MM.1S (cell line): ENCODE measurements at regions not wholly inside any gene's neighbourhood (a gene's known extent, or its start where the extent isn't known, plus 50 kb on each side); places are given as distances from the start of the nearest gene placed in this dataset.

Experiments used
- DNase-seq: peaks from one replicate; pipeline ENCODE4 v3.0.0-alpha.2; 2015
- H2AFZ ChIP-seq: fragments of 300-600 bp; sonication (generic); 2 replicates; pipeline ENCODE4 v1.6.0; 2016; ENCODE audit warnings: antibody characterized with exemption, low read length
- H3F3A ChIP-seq: fragments of 300-600 bp; sonication (generic); 2 replicates; pipeline ENCODE4 v1.6.1; 2016; ENCODE audit warnings: mild to moderate bottlenecking, antibody characterized with exemption, low read length, moderate library complexity, mixed read lengths; ENCODE audit not compliant: insufficient read depth
- H3K27ac ChIP-seq: fragments of 300-600 bp; sonication (generic); 2 replicates; pipeline ENCODE4 v1.5.1; 2016; ENCODE audit warnings: mild to moderate bottlenecking, low read length
- H3K27me3 ChIP-seq: fragments of 300-600 bp; sonication (generic); replicated peaks from 2 replicates; pipeline ENCODE4 v1.6.0; 2016; ENCODE audit warnings: low read length; ENCODE audit not compliant: insufficient read depth
- H3K36me3 ChIP-seq: fragments of 300-600 bp; sonication (generic); replicated peaks from 2 replicates; pipeline ENCODE4 v1.6.1; 2016; ENCODE audit warnings: mild to moderate bottlenecking, low read length, mixed read lengths; ENCODE audit not compliant: insufficient read depth
- H3K4me1 ChIP-seq: fragments of 300-600 bp; sonication (generic); 2 replicates; pipeline ENCODE4 v1.6.1; 2016; ENCODE audit warnings: low read length, mixed read lengths
- H3K4me2 ChIP-seq: fragments of 300-600 bp; sonication (generic); 2 replicates; pipeline ENCODE4 v1.6.0; 2016; ENCODE audit warnings: low read depth, low read length
- H3K4me3 ChIP-seq: fragments of 300-600 bp; sonication (generic); 2 replicates; pipeline ENCODE4 v1.5.1; 2016; ENCODE audit warnings: low read length, mixed read lengths
- H3K79me2 ChIP-seq: fragments of 300-600 bp; sonication (generic); 2 replicates; pipeline ENCODE4 v1.6.1; 2016; ENCODE audit warnings: mixed run types, low read length, mixed read lengths
- H3K9ac ChIP-seq: fragments of 300-600 bp; sonication (generic); 2 replicates; pipeline ENCODE4 v1.6.1; 2016; ENCODE audit warnings: low read length, mixed read lengths
- H3K9me2 ChIP-seq: fragments of 300-600 bp; sonication (generic); replicated peaks from 2 replicates; pipeline ENCODE4 v1.6.1; 2016; ENCODE audit warnings: mild to moderate bottlenecking, low read length, mixed read lengths; ENCODE audit not compliant: insufficient read depth
- H3K9me3 ChIP-seq: fragments of 300-600 bp; sonication (generic); replicated peaks from 2 replicates; pipeline ENCODE4 v1.6.1; 2016; ENCODE audit warnings: mild to moderate bottlenecking, low read length, mixed read lengths; ENCODE audit not compliant: insufficient read depth
- H4K20me1 ChIP-seq: fragments of 300-600 bp; sonication (generic); 2 replicates; pipeline ENCODE4 v1.6.1; 2016; ENCODE audit warnings: mild to moderate bottlenecking, low read length, moderate library complexity, mixed read lengths; ENCODE audit not compliant: insufficient read depth
- EZH2 ChIP-seq: fragments of 300-600 bp; sonication (generic); optimal IDR thresholded peaks from 2 replicates; pipeline ENCODE3; 2017; ENCODE audit warnings: low read depth, mild to moderate bottlenecking, antibody characterized with exemption, low read length, mixed read lengths
- EZH2phosphoT487 ChIP-seq: fragments of 300-600 bp; sonication (generic); IDR thresholded peaks from 2 replicates; pipeline ENCODE4 v1.6.1; 2018; ENCODE audit warnings: antibody characterized with exemption, low read length
- TF ChIP-seq, protein P1 (sequence below): fragments of 300-600 bp; sonication (generic); IDR thresholded peaks from 2 replicates; pipeline ENCODE4 v1.5.1; 2016; ENCODE audit warnings: antibody characterized with exemption, low read length, mixed read lengths

DNA sequence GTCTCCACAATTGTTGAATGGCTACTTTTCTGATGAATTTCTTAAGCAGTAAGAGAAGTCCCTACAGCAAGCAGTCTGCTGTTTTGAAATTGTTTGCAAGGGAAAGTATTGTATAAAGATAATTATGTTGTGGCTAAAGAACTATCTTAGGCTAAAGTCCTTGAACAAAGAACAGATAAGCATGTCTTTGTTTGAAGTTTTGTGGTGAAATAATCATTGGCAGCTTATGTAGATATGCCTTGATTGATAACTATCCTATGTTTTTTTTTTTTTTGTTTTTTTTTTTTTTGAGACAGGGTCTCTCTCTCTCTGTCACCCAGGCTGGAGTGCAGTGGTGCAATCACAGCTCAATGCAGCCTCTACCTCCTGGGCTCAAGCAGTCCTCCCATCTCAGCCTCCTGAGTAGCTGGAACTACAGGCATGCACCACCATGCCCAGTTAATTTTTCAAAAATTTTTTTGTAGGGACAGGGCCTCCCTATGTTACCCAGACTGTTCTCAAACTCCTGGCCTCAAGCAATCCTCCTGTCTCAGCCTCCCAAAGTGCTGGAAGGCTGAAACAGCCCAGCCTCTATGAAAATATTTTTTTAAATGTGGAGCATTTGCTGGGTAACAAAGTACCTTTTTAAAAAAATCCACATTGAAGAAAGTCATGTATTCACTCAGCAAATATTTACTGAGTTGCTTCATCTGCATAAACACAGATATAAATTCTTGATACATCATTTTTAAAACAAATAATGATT lies 80.8 kb downstream of the LLPH start:
- H3K4me3 ChIP-seq, result no peak overlapping the region
- H3K9me2 ChIP-seq, result no peaks in the 10 kb centered on the region
- H3F3A ChIP-seq, result no peaks in the 10 kb centered on the region
- no peak overlapping the region for H3K9ac ChIP-seq
- no peak overlapping the region for H2AFZ ChIP-seq
- no peaks in the 10 kb centered on the region for H3K27me3 ChIP-seq
- H3K36me3 ChIP-seq, result no peaks in the 10 kb centered on the region
- TF ChIP-seq EZH2, result no peak
- no peak for TF ChIP-seq EZH2phosphoT487
- TF ChIP-seq, protein P1, sequence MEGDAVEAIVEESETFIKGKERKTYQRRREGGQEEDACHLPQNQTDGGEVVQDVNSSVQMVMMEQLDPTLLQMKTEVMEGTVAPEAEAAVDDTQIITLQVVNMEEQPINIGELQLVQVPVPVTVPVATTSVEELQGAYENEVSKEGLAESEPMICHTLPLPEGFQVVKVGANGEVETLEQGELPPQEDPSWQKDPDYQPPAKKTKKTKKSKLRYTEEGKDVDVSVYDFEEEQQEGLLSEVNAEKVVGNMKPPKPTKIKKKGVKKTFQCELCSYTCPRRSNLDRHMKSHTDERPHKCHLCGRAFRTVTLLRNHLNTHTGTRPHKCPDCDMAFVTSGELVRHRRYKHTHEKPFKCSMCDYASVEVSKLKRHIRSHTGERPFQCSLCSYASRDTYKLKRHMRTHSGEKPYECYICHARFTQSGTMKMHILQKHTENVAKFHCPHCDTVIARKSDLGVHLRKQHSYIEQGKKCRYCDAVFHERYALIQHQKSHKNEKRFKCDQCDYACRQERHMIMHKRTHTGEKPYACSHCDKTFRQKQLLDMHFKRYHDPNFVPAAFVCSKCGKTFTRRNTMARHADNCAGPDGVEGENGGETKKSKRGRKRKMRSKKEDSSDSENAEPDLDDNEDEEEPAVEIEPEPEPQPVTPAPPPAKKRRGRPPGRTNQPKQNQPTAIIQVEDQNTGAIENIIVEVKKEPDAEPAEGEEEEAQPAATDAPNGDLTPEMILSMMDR, result no peak
- no peaks in the 10 kb centered on the region for H4K20me1 ChIP-seq
- no peak overlapping the region for H3K4me2 ChIP-seq
- no peak for DNase-seq
- H3K79me2 ChIP-seq, result no peaks in the 10 kb centered on the region
- H3K9me3 ChIP-seq, result no peaks in the 10 kb centered on the region
- no peaks in the 10 kb centered on the region for H3K4me1 ChIP-seq
- no peak overlapping the region for H3K27ac ChIP-seq

- Histone ChIP-seq H3K79me2 (no peaks in the 10 kb centered on the region), H2AFZ (no peak overlapping the region), H3K9ac (no peak overlapping the region)
These were observed 81.6 kb downstream of the LLPH start for GRCh38 chr12:66048835-66049537.

DNA sequence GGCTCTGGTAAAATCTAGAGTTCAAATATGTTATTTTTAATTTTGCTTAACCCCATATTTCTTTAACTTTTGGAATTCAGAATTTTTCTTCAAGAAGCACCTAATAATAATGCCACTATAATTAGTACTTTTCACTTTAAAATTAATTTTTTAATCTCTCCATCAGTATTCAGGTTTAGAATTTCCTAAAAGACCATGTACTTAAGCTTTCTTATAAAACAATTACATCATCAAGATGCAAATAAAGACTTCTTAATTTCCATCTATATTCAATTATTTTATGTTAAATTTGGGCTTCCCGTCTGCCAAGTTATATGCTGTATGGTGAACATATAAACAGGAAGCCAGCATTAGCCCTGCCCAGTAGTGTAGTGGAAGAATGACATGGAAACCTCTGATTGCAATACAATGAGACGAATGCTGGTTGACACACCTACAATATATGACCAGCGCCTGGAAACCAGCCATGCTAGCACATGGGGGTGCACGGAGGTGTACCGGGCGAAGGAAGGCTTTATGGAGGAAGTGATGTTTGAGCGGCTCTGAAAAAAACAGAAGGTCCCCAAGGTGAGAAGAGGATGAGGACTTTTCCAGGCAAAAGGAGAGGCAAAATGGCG lies 82.2 kb downstream of the LLPH start:
- Histone ChIP-seq H3K79me2 (no peaks in the 10 kb centered on the region), H3K4me1 (no peaks in the 10 kb centered on the region), H4K20me1 (no peaks in the 10 kb centered on the region), H3K27me3 (no peaks in the 10 kb centered on the region), H3K9ac (no peak overlapping the region), H3K9me3 (no peaks in the 10 kb centered on the region), H3F3A (no peaks in the 10 kb centered on the region), H3K27ac (no peak overlapping the region), H3K4me2 (no peak overlapping the region), H3K4me3 (no peak overlapping the region), H3K9me2 (no peaks in the 10 kb centered on the region), H2AFZ (no peak overlapping the region), H3K36me3 (no peaks in the 10 kb centered on the region)
- TF ChIP-seq, protein P1, result no peak
- TF ChIP-seq EZH2 (no peak), EZH2phosphoT487 (no peak)
- DNase-seq, result no peak

More at GRCh38 chr12:66048835-66049537, 81.6 kb downstream of the LLPH start:
- TF ChIP-seq, protein P1, result no peak
- TF ChIP-seq EZH2 (no peak), EZH2phosphoT487 (no peak)
- no peaks in the 10 kb centered on the region for H3K9me3 ChIP-seq
- no peaks in the 10 kb centered on the region for H3F3A ChIP-seq
- no peaks in the 10 kb centered on the region for H3K4me1 ChIP-seq
- no peaks in the 10 kb centered on the region for H3K27me3 ChIP-seq
- DNase-seq, result no peak
- H3K36me3 ChIP-seq, result no peaks in the 10 kb centered on the region
- H4K20me1 ChIP-seq, result no peaks in the 10 kb centered on the region
- no peak overlapping the region for H3K27ac ChIP-seq
- no peak overlapping the region for H3K4me3 ChIP-seq
- H3K9me2 ChIP-seq, result no peaks in the 10 kb centered on the region
- no peak overlapping the region for H3K4me2 ChIP-seq
